ENCODE measurements at regions not wholly inside any gene's neighbourhood (a gene's known extent, or its start where the extent isn't known, plus 50 kb on each side); places are given as distances from the start of the nearest gene placed in this dataset.

GRCh38 chr9:87826331-87826730 lies 56.3 kb upstream of the SPATA31E1 start:
- no peaks in the 10 kb centered on the region for H3K36me3 ChIP-seq
- no peaks in the 10 kb centered on the region for H3K9me3 ChIP-seq
- intact Hi-C loops (cut with DNase I; ENCODE audit: low total_unique reads): no loop called here
- TF ChIP-seq POLR2A (IDR thresholded peaks at IDR 0.05): no peak
- no peak for TF ChIP-seq CTCF (IDR thresholded peaks at IDR 0.05)
- H3K4me3 ChIP-seq: no peak overlapping the region
- no peaks in the 10 kb centered on the region for H3K4me1 ChIP-seq
- H3K27ac ChIP-seq: no peak overlapping the region
- no peaks in the 10 kb centered on the region for H3K27me3 ChIP-seq
- DNase-seq: no peak

GRCh38 chr9:87827341-87827740 lies 55.3 kb upstream of the SPATA31E1 start:
- Histone ChIP-seq H3K27ac (no peak overlapping the region), H3K27me3 (no peaks in the 10 kb centered on the region), H3K4me1 (no peaks in the 10 kb centered on the region), H3K4me3 (no peak overlapping the region), H3K36me3 (no peaks in the 10 kb centered on the region), H3K9me3 (no peaks in the 10 kb centered on the region)
- no peak for DNase-seq
- no peak for TF ChIP-seq POLR2A (IDR thresholded peaks at IDR 0.05)
- TF ChIP-seq CTCF (IDR thresholded peaks at IDR 0.05): no peak
- intact Hi-C loops (cut with DNase I; ENCODE audit: low total_unique reads): no loop called here

GRCh38 chr9:87829756-87830155 lies 52.9 kb upstream of the SPATA31E1 start:
- TF ChIP-seq CTCF (IDR thresholded peaks at IDR 0.05): no peak
- no peak for TF ChIP-seq POLR2A (IDR thresholded peaks at IDR 0.05)
- no peak for DNase-seq
- Histone ChIP-seq H3K9me3 (no peaks in the 10 kb centered on the region), H3K4me3 (no peak overlapping the region), H3K36me3 (no peaks in the 10 kb centered on the region), H3K27ac (no peak overlapping the region), H3K4me1 (no peaks in the 10 kb centered on the region), H3K27me3 (no peaks in the 10 kb centered on the region)
- intact Hi-C loops (cut with DNase I; ENCODE audit: low total_unique reads): no loop called here

GRCh38 chr9:87830446-87830845 lies 52.2 kb upstream of the SPATA31E1 start:
- no peak for DNase-seq
- intact Hi-C loops (cut with DNase I; ENCODE audit: low total_unique reads): no loop called here

GRCh38 chr9:87831159-87831558 lies 51.5 kb upstream of the SPATA31E1 start:
- TF ChIP-seq CTCF (IDR thresholded peaks at IDR 0.05) (no peak), POLR2A (IDR thresholded peaks at IDR 0.05) (no peak)
- intact Hi-C loops (cut with DNase I; ENCODE audit: low total_unique reads): no loop called here
- H3K9me3 ChIP-seq: no peaks in the 10 kb centered on the region
- H3K36me3 ChIP-seq: no peaks in the 10 kb centered on the region
- no peak overlapping the region for H3K4me3 ChIP-seq
- H3K27me3 ChIP-seq: no peaks in the 10 kb centered on the region
- no peak for DNase-seq
- H3K27ac ChIP-seq: no peak overlapping the region
- H3K4me1 ChIP-seq: no peaks in the 10 kb centered on the region

More at GRCh38 chr9:87830446-87830845, 52.2 kb upstream of the SPATA31E1 start:
- Histone ChIP-seq H3K4me1 (no peaks in the 10 kb centered on the region), H3K27me3 (no peaks in the 10 kb centered on the region), H3K9me3 (no peaks in the 10 kb centered on the region), H3K36me3 (no peaks in the 10 kb centered on the region), H3K27ac (no peak overlapping the region), H3K4me3 (no peak overlapping the region)
- TF ChIP-seq POLR2A (IDR thresholded peaks at IDR 0.05) (no peak), CTCF (IDR thresholded peaks at IDR 0.05) (no peak)

All from uterus (tissue), 3 donors.